RWPE1 (cell line): ENCODE measurements at regions not wholly inside any gene's neighbourhood (a gene's known extent, or its start where the extent isn't known, plus 50 kb on each side); places are given as distances from the start of the nearest gene placed in this dataset.

ENCODE experiments used
- CTCF ChIA-PET: fragments of 350-600 bp; sonication (Branson Sonifier 250); formaldehyde crosslinking; extraction: SDS; loops from one replicate; lab custom pipeline; 2021; lab: Yijun Ruan, JAX
- POLR2A ChIA-PET: fragments of 400-600 bp; formaldehyde crosslinking; extraction: SDS; loops from one replicate; lab custom pipeline; 2020; ENCODE audit warnings: antibody characterized with exemption; ENCODE audit not compliant: low non-redundant PET; lab: Yijun Ruan, JAX
- DNase-seq: peaks from one replicate; pipeline ENCODE4 v3.0.0; 2012; ENCODE audit warnings: low spot score
- H3K27ac ChIP-seq: fragments of 450-650 bp; 2 replicates; pipeline ENCODE4 v1.5.1; 2017
- TF ChIP-seq, protein P1 (sequence below): fragments of 450-650 bp; conservative IDR thresholded peaks from 2 replicates; pipeline ENCODE4 v1.5.1; 2017; ENCODE audit warnings: low read depth, mild to moderate bottlenecking

DNA sequence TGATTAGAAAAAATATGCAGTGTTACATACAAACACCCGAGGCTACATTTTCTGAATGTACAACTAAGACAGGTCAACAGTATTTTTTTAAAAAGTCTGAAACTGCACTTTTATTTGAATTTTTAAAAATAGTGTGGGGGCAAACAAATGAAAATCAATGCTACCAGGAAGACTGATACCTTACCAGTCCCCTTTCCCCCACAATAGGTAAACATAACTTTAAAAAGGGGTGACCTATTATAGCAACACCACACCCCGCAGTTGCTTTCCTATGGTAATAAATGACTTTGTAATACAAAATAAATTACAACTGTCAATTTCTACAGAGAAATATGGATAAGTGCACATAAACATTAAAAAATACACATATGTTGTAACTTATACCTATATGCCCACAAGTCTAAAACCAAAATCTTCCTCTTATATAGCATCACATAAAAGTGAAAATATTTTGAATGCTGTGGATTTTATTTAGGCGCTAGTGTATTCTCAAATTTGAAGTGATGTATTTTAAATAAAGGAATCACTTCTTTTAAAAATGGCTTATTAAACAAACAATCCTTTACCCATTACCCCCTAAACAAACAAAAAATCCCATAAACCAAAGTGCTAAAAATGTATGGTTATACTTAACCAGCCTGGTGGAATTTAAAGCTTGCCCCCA, 63.1 kb downstream of the KCNRG start:
- TF ChIP-seq, protein P1, sequence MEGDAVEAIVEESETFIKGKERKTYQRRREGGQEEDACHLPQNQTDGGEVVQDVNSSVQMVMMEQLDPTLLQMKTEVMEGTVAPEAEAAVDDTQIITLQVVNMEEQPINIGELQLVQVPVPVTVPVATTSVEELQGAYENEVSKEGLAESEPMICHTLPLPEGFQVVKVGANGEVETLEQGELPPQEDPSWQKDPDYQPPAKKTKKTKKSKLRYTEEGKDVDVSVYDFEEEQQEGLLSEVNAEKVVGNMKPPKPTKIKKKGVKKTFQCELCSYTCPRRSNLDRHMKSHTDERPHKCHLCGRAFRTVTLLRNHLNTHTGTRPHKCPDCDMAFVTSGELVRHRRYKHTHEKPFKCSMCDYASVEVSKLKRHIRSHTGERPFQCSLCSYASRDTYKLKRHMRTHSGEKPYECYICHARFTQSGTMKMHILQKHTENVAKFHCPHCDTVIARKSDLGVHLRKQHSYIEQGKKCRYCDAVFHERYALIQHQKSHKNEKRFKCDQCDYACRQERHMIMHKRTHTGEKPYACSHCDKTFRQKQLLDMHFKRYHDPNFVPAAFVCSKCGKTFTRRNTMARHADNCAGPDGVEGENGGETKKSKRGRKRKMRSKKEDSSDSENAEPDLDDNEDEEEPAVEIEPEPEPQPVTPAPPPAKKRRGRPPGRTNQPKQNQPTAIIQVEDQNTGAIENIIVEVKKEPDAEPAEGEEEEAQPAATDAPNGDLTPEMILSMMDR = no peak
- ChIA-PET CTCF (no interaction called here), POLR2A (no interaction called here)
- H3K27ac ChIP-seq = no peak overlapping the region
- DNase-seq = no peak

DNA sequence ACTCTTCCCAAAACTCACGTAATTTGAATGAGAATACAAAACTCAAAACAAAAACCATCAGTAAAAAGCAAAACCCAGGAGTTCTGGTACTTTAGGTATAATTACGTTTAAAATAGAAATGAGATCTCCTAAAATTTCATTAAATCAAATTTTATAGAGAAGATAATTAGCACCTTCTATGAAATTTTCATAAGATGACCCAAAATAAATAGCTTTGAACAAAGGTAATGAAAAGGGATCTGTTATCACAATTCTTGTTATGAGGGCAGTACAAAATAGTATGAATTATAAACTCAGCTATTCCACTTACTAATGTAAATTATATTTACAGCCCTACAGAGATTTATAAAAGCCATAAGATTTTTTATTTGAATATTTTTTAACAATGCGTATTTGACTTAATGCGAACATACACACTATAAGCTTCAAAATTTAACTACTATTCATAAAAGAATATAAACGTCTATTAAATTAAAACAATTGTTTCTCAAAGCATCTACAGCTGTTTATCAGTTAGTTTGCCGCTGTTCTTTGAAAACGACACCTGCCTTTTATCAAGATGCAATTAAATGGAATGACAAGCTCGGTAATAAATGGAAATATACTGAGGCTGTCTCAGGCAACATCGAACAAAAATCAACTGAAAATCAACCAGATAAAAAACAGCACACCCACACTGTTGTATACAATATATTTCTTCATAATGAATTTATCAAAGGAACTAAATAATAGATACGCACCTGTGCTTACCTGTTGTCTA, 63.8 kb downstream of the KCNRG start:
- no peak overlapping the region for H3K27ac ChIP-seq
- CTCF ChIA-PET = interaction anchor here (0.7 kb wide), 1 partner anchor 274 kb away, joined by 3 read pairs; no protein-coding TSS in a partner anchor
- TF ChIP-seq, protein P1 = no peak
- POLR2A ChIA-PET = no interaction called here
- no peak for DNase-seq

DNA sequence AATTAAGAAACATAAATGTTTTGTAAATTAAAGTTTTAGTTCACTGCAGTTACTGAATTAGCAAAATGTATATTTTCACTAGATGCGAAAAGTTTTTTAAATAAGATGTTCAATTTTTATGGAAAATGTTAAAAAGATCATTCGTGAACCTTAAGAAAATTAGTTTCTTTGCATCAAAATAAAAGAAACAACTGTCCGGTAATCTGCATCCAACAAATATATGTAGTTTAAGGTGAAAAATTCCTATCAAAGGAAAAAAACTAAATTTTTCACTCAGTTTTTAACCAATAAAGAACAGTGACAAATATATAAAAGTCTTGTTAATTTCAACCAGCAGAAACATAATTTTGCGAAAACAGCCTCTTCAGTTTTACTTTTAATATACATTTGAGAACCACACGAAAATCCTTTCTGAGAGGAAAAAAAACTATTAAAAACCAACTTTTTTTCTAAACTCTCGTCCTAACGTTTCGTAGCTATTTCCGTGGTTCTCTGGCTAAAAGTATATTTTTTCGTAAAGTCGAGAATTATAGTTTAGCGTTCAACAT, 64.5 kb downstream of the KCNRG start:
- TF ChIP-seq, protein P1 = no peak
- CTCF ChIA-PET = interaction anchor here (0.6 kb wide), 1 partner anchor 83 kb away, joined by 4 read pairs; the partner anchor contains the start of gene TRIM13

DNA sequence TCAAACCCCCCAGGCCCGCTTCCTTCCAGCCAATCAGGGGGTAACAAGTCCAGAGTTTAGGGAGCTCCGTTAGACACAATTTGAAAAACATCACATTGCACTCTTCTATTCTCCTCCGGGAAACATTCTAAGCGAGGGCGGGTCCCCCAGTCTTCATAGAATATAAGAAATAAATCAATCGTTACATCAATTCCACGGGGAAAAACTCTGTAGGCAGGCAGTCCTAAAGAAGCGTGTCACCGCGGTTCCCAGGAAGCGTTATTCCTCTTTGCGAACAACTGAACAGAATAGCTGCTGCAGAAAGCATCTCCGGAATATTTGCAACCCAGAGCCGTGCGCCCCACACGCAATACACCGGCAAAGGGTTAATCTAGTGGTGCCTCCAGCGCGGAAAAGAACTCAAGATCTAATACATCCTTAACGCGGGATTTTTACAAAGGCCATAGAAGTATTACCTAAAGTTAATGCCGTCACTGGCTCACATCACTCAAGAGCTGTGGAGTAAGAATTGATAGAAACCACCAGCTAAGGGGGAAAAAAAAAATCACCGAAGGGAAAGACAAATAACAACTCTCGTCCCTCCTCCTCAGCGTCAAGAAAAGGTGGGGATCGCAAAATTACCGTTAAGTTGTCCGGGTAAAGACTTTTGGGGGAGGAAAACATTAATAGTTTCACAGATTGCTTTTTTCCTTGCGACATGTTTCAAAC, 65.1 kb downstream of the KCNRG start:
- H3K27ac ChIP-seq = peak overlapping the region; percentile 99
- DNase-seq = no peak
- TF ChIP-seq, protein P1 = no peak
- ChIA-PET CTCF (interaction anchor here (0.6 to 1.0 kb wide), 2 partner anchors 10 to 84 kb away, joined by 3 to 4 read pairs; partner anchors contain the start of gene TRIM13), POLR2A (interaction anchor here (1.0 kb wide), 1 partner anchor 46 kb away, joined by 3 read pairs; no protein-coding TSS in a partner anchor)

More for the DNA sequence above, 64.5 kb downstream of the KCNRG start:
- POLR2A ChIA-PET = interaction anchor here (1.0 kb wide), 1 partner anchor 47 kb away, joined by 3 read pairs; no protein-coding TSS in a partner anchor
- H3K27ac ChIP-seq = no peak overlapping the region
- no peak for DNase-seq

DNA sequence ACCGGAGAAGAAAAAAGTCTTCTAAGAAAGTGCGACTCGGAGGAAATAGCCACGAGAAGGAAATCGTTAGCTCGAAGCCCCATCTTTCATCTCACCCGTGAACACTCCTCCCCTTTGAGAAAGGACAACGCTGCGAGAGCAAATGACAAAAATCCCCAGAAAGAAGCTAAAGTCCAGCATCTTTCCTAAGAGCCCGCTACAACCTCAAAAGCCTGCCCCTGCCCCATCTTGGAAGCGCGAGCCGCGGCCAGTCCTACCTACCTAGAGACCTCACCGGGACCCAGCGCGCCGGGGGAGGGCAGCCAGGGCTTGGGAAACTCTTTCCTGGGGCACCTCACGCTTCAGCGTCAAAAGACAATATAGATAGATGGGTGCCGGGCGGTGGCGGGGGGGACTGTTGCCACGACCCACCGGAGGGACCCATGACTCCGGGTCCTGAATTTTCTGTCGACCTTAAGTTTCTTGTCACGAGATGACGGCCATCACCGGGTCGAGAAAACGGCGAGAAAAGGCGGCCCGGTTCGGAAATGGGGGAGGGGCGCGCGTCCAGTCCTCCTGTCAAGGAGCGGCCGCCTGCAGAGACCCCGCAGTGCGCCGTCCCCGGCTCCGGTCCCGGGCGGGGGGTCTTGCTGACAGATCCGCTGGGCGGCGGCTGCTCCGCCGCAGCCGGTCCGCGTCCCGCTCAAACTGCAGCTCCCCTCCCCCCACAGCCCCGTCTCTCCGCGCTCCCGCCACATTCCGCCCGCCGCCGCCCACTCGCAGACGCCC, 65.9 kb downstream of the KCNRG start:
- ChIA-PET POLR2A (interaction anchor here (0.6 to 1.0 kb wide), 2 partner anchors 45 to 74 kb away, joined by 3 to 5 read pairs; no protein-coding TSS in a partner anchor), CTCF (interaction anchor here (0.6 to 1.0 kb wide), 3 partner anchors 11 to 1920 kb away, joined by 3 read pairs; no protein-coding TSS in a partner anchor)
- DNase-seq = no peak
- H3K27ac ChIP-seq = peak overlapping the region; percentile 99
- TF ChIP-seq, protein P1 = no peak
